DMS 273 treated with DMSO at 0.1 percent for 48 hours (cell line): ENCODE measurements at regions not wholly inside any gene's neighbourhood (a gene's known extent, or its start where the extent isn't known, plus 50 kb on each side); places are given as distances from the start of the nearest gene placed in this dataset.
"Not testable (repeated sequence)": the region's sequence is repeated elsewhere in the genome, so short reads cannot be mapped to it uniquely, and the experiment has no call there.

Source experiments
- DNase-seq: peaks from one replicate; lab custom pipeline; 2025; lab: John Stamatoyannopoulos, UW

DNA sequence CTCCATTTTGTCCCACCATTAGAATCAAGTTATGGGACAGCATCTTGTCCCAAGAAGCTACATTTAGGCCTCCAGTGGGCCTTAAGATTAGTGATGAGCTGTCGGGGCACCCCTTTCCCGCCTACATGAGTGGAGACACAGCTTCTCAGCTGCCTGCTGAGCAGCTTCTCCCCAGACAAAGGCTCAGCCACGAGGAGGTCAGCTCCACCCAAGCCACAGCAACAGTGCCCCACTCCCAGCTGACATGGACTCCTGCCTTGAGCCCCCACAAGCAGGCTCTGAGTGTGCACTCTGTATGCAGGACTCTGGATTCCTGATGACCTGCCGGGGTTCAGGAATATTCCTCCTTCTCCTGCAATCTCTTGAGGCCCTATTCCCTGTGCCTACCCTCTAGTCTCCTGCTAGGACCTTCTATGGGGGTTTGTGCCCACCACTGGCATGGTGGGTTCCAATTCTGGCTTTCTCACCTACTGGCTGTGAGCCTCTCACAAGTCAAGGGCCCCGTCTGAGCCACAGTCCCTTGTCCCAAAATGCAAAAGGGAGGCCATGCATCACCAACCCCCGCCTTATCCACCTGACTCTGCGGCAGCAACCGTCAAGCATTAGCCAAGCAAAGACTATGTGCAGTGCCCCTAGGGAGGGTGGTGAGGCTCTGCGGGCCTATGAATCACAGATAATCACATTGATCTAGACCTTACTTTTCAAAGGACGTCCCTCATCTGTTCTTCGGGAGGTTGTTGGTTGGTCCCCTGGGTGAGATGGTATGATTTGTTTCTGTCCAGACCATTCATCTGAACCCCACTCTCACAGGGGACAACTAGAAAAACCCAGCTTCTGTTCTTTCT, 269.1 kb downstream of the MED10 start:
- no peak for DNase-seq

DNA sequence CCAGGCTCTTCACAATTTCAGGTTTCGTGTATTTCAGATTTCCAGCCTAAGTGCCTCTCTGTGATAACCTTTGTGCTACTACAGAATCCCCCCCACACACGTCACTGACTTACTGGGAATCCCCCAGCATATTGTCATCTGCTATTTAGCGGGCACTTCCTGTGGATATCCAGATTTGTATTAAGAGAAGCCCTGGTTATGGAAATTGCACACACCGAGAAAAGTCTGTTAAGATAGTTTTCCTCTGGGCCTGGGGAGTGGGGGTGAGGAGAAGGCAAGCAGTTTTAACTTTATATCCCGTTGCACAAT, 269.9 kb downstream of the MED10 start:
- DNase-seq, result no peak

- DNase-seq, result no peak
Measured at GRCh38 chr5:6107675-6108539, 270.4 kb downstream of the MED10 start.

GRCh38 chr5:6106756-6107155, 271.6 kb downstream of the MED10 start:
- no peak for DNase-seq

DNA sequence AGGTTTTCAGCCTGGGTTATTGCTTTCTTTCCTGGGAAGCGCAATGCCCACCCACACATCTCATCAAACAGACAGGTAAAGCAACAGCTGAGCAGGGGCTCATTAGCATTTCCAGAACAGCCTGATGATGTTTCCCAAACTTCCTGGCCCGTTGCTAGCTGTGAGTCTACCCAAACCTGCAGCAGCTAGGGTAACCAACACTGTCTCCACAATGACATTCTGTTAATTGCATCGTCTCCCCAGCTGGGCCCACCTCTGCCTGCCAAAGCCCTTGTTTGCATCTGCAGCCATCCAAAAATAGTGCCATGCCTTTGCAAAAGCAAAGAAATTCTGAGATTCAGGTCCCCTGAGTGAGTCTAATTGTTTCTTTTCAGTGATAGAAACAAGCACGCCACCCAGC, 273.0 kb downstream of the MED10 start:
- DNase-seq, result no peak

DNA sequence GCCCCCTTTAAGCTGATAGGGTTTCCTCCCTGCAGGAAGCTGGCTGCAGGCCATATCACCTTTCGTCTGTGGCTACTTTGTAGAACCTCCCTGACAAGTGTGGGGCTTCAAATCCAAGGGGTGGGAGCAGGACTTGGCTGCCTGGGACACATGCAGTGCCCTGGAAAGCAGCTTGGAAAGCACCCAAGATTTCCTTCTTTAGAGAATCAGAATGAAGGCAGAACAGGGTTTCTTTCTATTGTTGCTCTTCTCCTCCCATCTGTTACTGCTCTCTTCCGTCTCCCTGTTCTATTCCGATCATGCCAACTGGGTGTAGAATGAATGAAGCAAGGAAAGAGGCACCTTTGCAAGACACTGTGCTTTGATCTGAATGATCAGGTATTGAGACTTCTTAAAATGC, 282.2 kb downstream of the MED10 start:
- DNase-seq, result no peak

DNA sequence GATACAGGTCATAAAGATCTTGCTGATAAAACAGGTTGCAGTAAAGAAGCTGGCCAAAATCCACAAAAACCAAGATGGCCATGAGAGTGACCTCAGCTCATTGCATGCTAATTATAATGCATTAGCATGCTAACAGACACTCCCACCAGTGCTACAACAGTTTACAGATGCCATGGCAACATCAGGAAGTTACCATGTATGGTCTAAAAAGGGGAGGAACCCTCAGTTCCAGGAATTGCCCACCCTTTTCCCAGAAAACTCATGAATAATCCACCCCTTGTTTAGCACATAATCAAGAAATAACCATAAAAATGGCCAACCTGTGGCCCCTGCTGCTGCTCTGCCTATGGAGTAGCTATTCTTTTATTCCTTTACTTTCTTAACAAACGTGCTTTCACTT, 284.2 kb downstream of the MED10 start:
- not testable (repeated sequence) for DNase-seq

DNA sequence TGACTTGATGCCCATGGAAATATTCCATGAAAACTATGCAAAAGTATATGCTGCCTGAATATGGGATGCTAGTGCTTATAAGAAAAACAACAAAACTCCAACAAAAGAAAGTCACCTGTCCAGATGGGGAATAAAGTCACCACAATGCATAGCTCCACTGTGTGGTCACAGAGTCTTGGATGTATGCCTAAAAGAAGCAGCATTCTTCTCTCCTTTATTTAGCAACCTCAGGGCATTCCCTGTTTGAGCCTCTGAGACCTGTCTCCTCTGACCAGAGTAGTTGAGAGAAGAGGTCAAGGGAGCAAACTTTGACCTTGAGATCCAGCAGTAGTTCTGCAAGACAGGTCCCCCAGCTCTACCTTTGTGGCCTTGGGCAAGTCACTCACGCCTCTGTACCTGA, 287.5 kb downstream of the MED10 start:
- no peak for DNase-seq

DNA sequence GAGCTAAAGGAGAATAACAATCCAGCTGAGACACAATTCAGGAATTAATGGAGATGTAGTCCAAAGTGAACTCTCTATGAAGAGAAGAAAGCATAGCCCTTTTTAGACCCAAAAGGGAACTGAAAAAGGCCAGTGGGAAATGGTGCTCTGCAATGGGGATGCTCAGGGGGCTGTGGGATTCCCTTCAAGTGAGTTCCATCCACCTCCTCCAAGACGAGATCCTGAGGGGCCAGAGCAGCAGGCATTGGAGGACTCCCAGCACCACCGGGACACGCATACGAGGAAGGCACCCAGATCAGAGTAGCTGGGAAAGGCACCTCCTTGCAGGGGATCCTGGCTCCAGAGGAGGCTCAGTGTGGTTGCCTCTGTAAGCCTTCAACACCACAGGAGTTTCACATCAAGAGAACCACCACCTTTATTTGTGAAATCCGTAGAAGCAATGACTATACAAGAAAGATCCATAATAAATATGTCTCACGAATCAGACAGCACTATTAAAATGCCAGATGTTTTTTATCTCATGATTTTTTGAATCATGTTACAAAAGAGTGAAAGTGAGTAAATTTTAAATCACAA, 288.2 kb downstream of the MED10 start:
- no peak for DNase-seq

DNA sequence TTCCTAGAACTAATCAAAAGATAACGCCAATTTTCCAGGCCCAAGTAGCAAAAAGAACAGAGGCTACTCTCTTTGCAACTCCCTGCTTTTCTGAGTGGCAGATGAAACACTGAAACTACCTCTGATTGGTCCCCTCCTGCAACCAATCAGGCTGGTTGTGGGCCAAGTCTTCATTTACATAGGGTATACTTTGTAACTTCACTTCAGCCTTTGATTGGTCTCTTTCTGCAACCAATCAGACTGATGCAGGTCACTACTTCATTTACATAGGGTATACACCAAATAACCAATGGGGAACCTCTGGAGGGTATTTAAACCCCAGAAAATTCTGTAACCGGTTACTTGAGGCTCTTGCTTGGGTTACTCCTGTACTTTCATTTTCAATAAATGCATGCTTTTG, 289.6 kb downstream of the MED10 start:
- DNase-seq, result no peak

DNA sequence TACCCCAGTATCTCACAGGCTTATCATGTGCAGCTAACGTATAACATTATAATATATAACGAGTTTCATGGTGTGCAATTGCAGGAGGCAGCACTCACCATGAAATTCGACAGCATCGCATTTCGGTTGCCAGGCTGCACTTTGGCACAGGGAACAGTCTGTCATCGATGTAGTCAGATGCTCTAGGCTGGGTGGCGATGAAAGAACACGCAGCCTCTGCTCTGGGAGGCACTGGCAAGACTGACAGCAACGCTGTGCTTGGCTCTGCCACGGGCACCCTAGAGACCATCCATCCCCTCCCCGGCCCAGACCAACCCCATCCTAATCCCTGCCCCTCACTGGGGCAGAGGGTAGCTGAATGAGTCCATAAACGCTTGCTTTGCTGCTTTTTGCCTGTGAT, 290.8 kb downstream of the MED10 start:
- no peak for DNase-seq

DNA sequence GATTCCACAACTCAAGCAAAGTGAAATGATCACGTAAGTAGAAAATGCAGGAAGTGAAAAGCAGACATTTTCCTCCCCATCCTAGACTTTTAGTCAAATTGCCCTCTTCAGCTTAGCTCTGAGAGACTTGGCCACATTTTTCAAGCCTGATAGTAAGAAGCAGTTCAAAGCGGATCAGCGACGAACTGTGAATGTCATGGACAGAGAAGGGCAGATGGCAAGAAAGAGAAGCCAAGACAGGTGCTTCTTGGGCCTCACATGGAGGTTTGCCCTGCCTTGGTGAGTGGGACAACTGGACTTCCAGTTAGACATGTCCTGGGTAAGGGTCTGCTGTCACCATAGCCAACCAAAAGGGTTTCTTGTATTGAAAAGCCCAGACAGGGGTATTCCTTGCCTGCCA, 291.5 kb downstream of the MED10 start:
- no peak for DNase-seq

DNA sequence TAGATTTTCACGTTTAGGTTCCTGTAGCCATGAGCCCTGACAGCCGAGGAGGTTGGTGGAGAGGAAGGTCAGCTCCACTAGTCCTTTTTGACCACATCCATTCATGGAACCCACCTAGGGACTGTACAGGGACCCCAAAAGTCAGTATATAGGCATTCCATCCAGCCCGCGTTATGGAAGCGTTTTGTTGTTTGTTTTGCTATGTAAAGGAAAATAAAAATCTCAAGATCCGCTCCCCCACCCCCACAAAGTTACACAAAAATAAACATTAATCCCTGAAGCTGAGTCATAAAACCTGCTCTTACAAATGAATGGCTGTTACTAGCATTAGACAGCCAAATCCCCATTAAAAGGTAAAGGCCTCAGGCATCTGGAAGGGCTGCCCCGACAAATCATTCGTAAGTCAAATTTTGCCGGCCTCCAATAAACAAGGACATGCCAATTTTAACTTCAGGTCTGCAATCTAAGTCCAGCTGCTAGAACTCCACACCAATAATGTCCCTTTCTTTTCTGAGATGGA, 292.9 kb downstream of the MED10 start:
- no peak for DNase-seq

GRCh38 chr5:6084836-6085235, 293.5 kb downstream of the MED10 start:
- no peak for DNase-seq

- DNase-seq, result no peak
Measured at GRCh38 chr5:6084376-6084775, 294.0 kb downstream of the MED10 start.

GRCh38 chr5:6083311-6083978, 294.9 kb downstream of the MED10 start:
- DNase-seq, result no peak

DNA sequence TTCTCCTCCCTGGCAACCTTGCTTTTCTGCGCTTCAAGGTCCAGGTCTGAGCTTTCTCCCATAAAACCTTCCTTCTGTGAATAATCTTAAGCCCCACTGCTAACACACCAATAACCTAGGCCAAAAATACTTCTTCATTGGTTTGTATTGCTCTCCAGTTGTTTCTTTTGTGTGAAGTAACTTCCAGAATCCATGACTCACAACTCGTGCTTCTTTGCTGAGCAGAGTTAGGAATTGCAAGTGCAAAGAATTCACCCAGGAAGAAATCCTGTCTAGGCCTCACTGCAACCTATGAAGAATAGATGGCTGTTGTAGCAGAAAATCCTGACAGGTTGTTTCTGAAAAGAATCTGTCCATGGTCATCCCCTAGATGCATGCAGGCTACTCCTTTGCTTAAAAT, 295.7 kb downstream of the MED10 start:
- DNase-seq, result no peak

DNA sequence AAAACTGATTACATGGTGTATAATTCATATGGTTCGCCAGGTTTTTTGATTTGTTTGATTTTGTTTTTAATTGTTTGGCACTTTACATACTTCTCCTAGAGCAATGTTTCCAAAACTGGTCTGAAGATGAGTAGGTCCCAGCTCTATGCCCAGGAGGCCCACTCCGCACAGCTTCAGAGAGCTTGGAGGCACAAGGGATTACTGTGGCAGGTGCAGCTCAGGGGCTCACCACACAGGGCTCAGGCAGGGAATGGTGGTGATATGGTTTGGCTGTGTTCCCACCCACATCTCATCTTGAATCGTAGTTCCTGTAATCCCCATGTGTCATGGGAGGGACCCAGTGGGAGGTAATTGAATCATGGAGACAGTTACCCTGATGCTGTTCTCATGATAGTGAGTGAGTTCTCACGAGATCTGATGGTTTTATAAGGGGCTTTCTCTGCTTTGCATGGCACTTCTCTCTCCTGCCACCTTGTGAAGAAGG, 296.6 kb downstream of the MED10 start:
- DNase-seq, result no peak

DNA sequence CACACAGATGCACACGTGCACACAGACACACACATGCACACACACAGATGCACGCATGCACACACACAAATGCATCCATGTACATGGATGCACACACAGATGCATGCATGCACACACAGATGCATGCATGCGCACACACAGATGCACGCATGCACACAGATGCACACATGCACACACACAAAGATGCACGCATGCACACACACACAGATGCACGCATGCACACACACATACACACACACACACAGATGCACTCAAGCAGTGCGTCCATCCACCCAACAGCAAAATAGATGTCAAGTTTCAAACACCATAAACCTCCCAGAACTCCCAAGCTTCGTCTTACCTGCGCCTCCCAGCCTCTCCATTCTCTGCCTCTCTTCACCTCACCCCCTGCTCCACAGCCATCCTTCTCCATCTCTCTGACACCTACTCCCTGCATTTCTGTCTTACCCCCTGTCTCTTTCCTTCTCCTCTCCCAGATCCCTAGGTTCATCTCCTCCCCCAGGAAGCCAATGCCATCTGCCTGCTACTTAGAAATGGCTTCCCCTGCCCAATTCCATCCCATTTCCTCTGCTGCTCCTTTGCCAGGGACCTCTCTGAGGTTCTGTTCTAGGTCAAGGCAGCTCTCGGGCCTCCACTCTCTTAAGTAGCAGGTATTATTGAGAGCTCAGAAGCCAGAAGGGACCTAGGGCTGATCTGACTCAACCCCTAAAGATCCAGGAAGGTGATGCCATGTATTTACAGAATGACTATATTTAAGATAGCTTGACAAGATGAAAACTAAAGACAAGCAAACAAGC, 297.2 kb downstream of the MED10 start:
- DNase-seq, result no peak

GRCh38 chr5:6080436-6080835, 297.9 kb downstream of the MED10 start:
- no peak for DNase-seq

- no peak for DNase-seq
Measured at GRCh38 chr5:6078881-6079280, 299.5 kb downstream of the MED10 start.
